Osteocyte (in vitro differentiated cells): ENCODE measurements at regions not wholly inside any gene's neighbourhood (a gene's known extent, or its start where the extent isn't known, plus 50 kb on each side); places are given as distances from the start of the nearest gene placed in this dataset.
A peak's percentile ranks its signal among the peaks of the same experiment; 100 is the strongest.

Experiments used
- DNase-seq: peaks from one replicate; pipeline ENCODE4 v3.0.0; 2021; ENCODE audit warnings: mixed read lengths; ENCODE audit not compliant: unreplicated experiment; ENCODE audit errors: extremely low spot score
- H3K27ac Mint-ChIP-seq: one replicate; pipeline ENCODE4 v1.8.0; 2021; ENCODE audit warnings: mild to moderate bottlenecking, mixed read lengths; ENCODE audit not compliant: unreplicated experiment
- H3K27me3 Mint-ChIP-seq: one replicate; pipeline ENCODE4 v1.8.0; 2021; ENCODE audit warnings: mixed read lengths; ENCODE audit not compliant: unreplicated experiment
- H3K36me3 Mint-ChIP-seq: one replicate; pipeline ENCODE4 v1.8.0; 2021; ENCODE audit warnings: mixed read lengths; ENCODE audit not compliant: unreplicated experiment
- H3K4me1 Mint-ChIP-seq: one replicate; pipeline ENCODE4 v1.8.0; 2021; ENCODE audit warnings: mixed read lengths; ENCODE audit not compliant: unreplicated experiment
- H3K4me3 Mint-ChIP-seq: one replicate; pipeline ENCODE4 v1.8.0; 2021; ENCODE audit warnings: mild to moderate bottlenecking, moderate library complexity, mixed read lengths; ENCODE audit not compliant: unreplicated experiment
- H3K9me3 Mint-ChIP-seq: one replicate; pipeline ENCODE4 v1.8.0; 2021; ENCODE audit warnings: mixed read lengths; ENCODE audit not compliant: unreplicated experiment
- TF ChIP-seq, protein P1 (sequence below): fragments of 200-600 bp; sonication (generic); IDR thresholded peaks from 2 replicates; pipeline ENCODE4 v1.5.0; 2021; ENCODE audit warnings: antibody characterized with exemption, mild to moderate bottlenecking, moderate library complexity

DNA sequence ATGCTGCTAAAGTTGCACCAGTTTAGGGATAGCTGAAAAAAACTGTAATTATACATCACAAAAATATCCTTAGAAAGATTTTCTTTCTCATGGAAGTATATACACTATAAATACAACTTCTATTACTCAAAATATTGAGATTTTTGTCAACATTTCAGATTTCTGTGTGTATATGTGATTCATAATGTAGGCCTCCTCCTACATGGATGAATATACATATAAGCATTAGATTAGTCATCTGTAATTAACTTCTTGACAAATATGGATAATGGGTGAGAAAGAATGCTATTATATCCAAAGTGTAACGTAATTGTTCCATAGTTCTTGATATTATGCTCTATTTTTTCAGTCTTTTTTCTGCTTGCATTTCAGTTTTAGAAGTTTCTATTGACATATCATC is 124.9 kb downstream of the CBLL2 start:
- TF ChIP-seq, protein P1, sequence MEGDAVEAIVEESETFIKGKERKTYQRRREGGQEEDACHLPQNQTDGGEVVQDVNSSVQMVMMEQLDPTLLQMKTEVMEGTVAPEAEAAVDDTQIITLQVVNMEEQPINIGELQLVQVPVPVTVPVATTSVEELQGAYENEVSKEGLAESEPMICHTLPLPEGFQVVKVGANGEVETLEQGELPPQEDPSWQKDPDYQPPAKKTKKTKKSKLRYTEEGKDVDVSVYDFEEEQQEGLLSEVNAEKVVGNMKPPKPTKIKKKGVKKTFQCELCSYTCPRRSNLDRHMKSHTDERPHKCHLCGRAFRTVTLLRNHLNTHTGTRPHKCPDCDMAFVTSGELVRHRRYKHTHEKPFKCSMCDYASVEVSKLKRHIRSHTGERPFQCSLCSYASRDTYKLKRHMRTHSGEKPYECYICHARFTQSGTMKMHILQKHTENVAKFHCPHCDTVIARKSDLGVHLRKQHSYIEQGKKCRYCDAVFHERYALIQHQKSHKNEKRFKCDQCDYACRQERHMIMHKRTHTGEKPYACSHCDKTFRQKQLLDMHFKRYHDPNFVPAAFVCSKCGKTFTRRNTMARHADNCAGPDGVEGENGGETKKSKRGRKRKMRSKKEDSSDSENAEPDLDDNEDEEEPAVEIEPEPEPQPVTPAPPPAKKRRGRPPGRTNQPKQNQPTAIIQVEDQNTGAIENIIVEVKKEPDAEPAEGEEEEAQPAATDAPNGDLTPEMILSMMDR, result no peak
- Mint-ChIP-seq H3K27ac (no peak overlapping the region), H3K4me1 (peaks cover 36% of the 10 kb centered on the region), H3K27me3 (no peaks in the 10 kb centered on the region), H3K4me3 (no peak overlapping the region), H3K9me3 (peaks cover 37% of the 10 kb centered on the region), H3K36me3 (peaks cover 2% of the 10 kb centered on the region)
- no peak for DNase-seq

GRCh38 chrX:22399437-22400192 is 126.9 kb downstream of the CBLL2 start:
- DNase-seq, result no peak
- no peak overlapping the region for H3K4me3 Mint-ChIP-seq
- H3K36me3 Mint-ChIP-seq, result peaks cover 2% of the 10 kb centered on the region
- peak overlapping the region; percentile 2 for H3K27ac Mint-ChIP-seq
- peaks cover 33% of the 10 kb centered on the region for H3K9me3 Mint-ChIP-seq
- TF ChIP-seq, protein P1, result no peak
- H3K4me1 Mint-ChIP-seq, result peaks cover 22% of the 10 kb centered on the region
- H3K27me3 Mint-ChIP-seq, result no peaks in the 10 kb centered on the region

- Mint-ChIP-seq H3K27me3 (no peaks in the 10 kb centered on the region), H3K27ac (no peak overlapping the region), H3K4me1 (peaks cover 3% of the 10 kb centered on the region), H3K36me3 (peaks cover 2% of the 10 kb centered on the region), H3K4me3 (no peak overlapping the region), H3K9me3 (peaks cover 22% of the 10 kb centered on the region)
- no peak for DNase-seq
- TF ChIP-seq, protein P1, result no peak
Observed at GRCh38 chrX:22404297-22404696, 131.6 kb downstream of the CBLL2 start.

GRCh38 chrX:22406201-22406737 is 133.6 kb downstream of the CBLL2 start:
- Mint-ChIP-seq H3K27me3 (no peaks in the 10 kb centered on the region), H3K4me1 (no peaks in the 10 kb centered on the region), H3K4me3 (no peak overlapping the region), H3K9me3 (peaks cover 5% of the 10 kb centered on the region), H3K27ac (no peak overlapping the region), H3K36me3 (peaks cover 2% of the 10 kb centered on the region)
- TF ChIP-seq, protein P1, result no peak
- no peak for DNase-seq

DNA sequence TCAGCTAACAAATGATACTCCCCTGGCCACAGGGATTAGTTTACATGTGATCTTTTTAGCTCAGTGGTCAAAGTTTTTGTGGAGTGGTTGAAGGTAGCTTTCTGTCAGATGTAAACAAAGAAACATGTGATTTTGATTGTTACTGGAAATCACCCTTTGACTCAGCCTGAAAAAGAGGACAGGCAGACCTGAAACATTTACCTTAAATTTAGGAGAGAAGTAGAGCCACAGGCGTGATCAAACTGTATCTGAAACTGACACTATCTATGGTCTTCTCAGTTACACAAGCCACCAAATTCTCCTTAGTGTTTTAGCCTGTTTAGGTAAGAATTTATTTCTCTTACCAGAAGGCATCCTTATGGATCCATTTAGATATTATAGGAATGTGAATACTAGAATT is 136.7 kb downstream of the CBLL2 start:
- Mint-ChIP-seq H3K9me3 (no peaks in the 10 kb centered on the region), H3K4me1 (no peaks in the 10 kb centered on the region), H3K27ac (no peak overlapping the region), H3K36me3 (no peaks in the 10 kb centered on the region), H3K4me3 (no peak overlapping the region), H3K27me3 (no peaks in the 10 kb centered on the region)
- TF ChIP-seq, protein P1, result no peak
- no peak for DNase-seq
